Neural progenitor cell (in vitro differentiated cells): ENCODE measurements at regions not wholly inside any gene's neighbourhood (a gene's known extent, or its start where the extent isn't known, plus 50 kb on each side); places are given as distances from the start of the nearest gene placed in this dataset.

Experiments used
- CTCF ChIP-seq: fragments of 200-600 bp; sonication (generic); IDR thresholded peaks from 2 replicates; pipeline ENCODE4 v1.5.1; 2017; ENCODE audit warnings: antibody characterized with exemption, mild to moderate bottlenecking
- EZH2 ChIP-seq: fragments of 200-600 bp; sonication (generic); IDR thresholded peaks from 2 replicates; pipeline ENCODE4 v1.6.1; 2017; ENCODE audit warnings: antibody characterized with exemption, mild to moderate bottlenecking, moderate library complexity
- EZH2phosphoT487 ChIP-seq: fragments of 200-600 bp; sonication (generic); IDR thresholded peaks from 2 replicates; pipeline ENCODE4 v1.6.1; 2017; ENCODE audit warnings: antibody characterized with exemption

GRCh38 chr1:47650611-47651010, 212.8 kb downstream of the FOXD2 start:
- TF ChIP-seq CTCF (no peak), EZH2 (no peak), EZH2phosphoT487 (no peak)
